SK-N-SH (cell line): ENCODE measurements at regions not wholly inside any gene's neighbourhood (a gene's known extent, or its start where the extent isn't known, plus 50 kb on each side); places are given as distances from the start of the nearest gene placed in this dataset.

Experiments used
- CTCF ChIA-PET: fragments of 300-600, 350-600 bp; formaldehyde crosslinking; extraction: SDS; loops from one replicate; lab custom pipeline; 2021; lab: Yijun Ruan, JAX
- POLR2A ChIA-PET: fragments of 350-600 bp; sonication (Branson Sonifier 250); formaldehyde crosslinking; extraction: SDS; loops from one replicate; lab custom pipeline; 2020; ENCODE audit warnings: antibody characterized with exemption, inconsistent platforms; lab: Yijun Ruan, JAX
- DNase-seq: peaks from one replicate; pipeline ENCODE4 v3.0.0; 2012
- H2AFZ ChIP-seq: fragments of 200-600 bp; sonication (generic); 2 replicates; pipeline ENCODE4 v1.8.1; 2016; ENCODE audit warnings: antibody characterized with exemption, mild to moderate bottlenecking, low read depth
- H3F3A ChIP-seq: fragments of 200-600 bp; sonication (generic); replicated peaks from 2 replicates; pipeline ENCODE3; 2016; ENCODE audit warnings: antibody characterized with exemption, mild to moderate bottlenecking; ENCODE audit not compliant: insufficient read depth
- H3K27ac ChIP-seq, 2 experiments: fragments of 200-500 bp in 1 of 2; fragments of 200-600 bp in 1 of 2; sonication (Bioruptor generic) in 1 of 2; sonication (generic), shearing (Covaris generic) in 1 of 2; 2 replicates each; pipeline versions ENCODE4 v1.5.1 to v1.6.1; 2014 to 2016; ENCODE audit warnings: low read depth in 2 of 2, inconsistent platforms in 1 of 2, low read length in 1 of 2, mild to moderate bottlenecking in 1 of 2, mixed read lengths in 1 of 2
- H3K27me3 ChIP-seq: fragments of 200-600 bp; sonication (generic), shearing (Covaris generic); 2 replicates; pipeline ENCODE4 v1.6.1; 2016; ENCODE audit warnings: mixed run types; ENCODE audit not compliant: insufficient read depth
- H3K36me3 ChIP-seq, 2 experiments: fragments of 200-500 bp in 1 of 2; fragments of 200-600 bp in 1 of 2; sonication (Bioruptor generic) in 1 of 2; sonication (generic) in 1 of 2; replicated peaks in 1 of 2; 2 replicates each; pipeline versions ENCODE3 to v1.5.1; 2014 to 2016; ENCODE audit warnings: low read length in 1 of 2, mild to moderate bottlenecking in 1 of 2; ENCODE audit not compliant: insufficient read depth in 2 of 2, control insufficient read depth in 1 of 2
- H3K4me1 ChIP-seq, 2 experiments: fragments of 200-500 bp in 1 of 2; fragments of 200-600 bp in 1 of 2; sonication (Bioruptor generic) in 1 of 2; sonication (generic), shearing (Covaris generic) in 1 of 2; 2 replicates each; pipeline versions ENCODE4 v1.5.1 to v1.6.1; 2014 to 2016; ENCODE audit warnings: low read depth in 1 of 2, low read length in 1 of 2, mixed run types in 1 of 2; ENCODE audit not compliant: insufficient read depth in 2 of 2, control insufficient read depth in 1 of 2
- H3K4me2 ChIP-seq: fragments of 200-600 bp; sonication (generic), shearing (Covaris generic); 2 replicates; pipeline ENCODE4 v1.6.1; 2017; ENCODE audit warnings: mixed run types
- H3K4me3 ChIP-seq, 2 experiments: fragments of 200-500 bp in 1 of 2; fragments of 200-600 bp in 1 of 2; sonication (Bioruptor generic) in 1 of 2; sonication (generic), shearing (Covaris generic) in 1 of 2; 2 replicates each; pipeline versions ENCODE4 v1.5.1 to v1.8.1; 2014 to 2016; ENCODE audit warnings: low read depth in 2 of 2, inconsistent platforms in 1 of 2, low read length in 1 of 2, mild to moderate bottlenecking in 1 of 2, mixed read lengths in 1 of 2, moderate library complexity in 1 of 2
- H3K79me2 ChIP-seq: fragments of 200-600 bp; sonication (generic); 2 replicates; pipeline ENCODE4 v1.8.1; 2017; ENCODE audit warnings: mild to moderate bottlenecking; ENCODE audit not compliant: insufficient read depth
- H3K9ac ChIP-seq: fragments of 200-600 bp; sonication (generic); 2 replicates; pipeline ENCODE4 v1.6.1; 2017; ENCODE audit warnings: mixed run types
- H3K9me2 ChIP-seq: fragments of 200-600 bp; sonication (generic); 2 replicates; pipeline ENCODE4 v1.6.1; 2017; ENCODE audit warnings: mixed run types
- H3K9me3 ChIP-seq: fragments of 200-600 bp; sonication (generic); 2 replicates; pipeline ENCODE4 v1.6.1; 2017; ENCODE audit warnings: mixed run types, mild to moderate bottlenecking, moderate library complexity
- H4K20me1 ChIP-seq: fragments of 200-600 bp; sonication (generic); 2 replicates; pipeline ENCODE4 v1.6.1; 2017; ENCODE audit warnings: mild to moderate bottlenecking, mixed run types; ENCODE audit not compliant: insufficient read depth
- CHD2 ChIP-seq: fragments of 150-350 bp; IDR thresholded peaks from 2 replicates; pipeline ENCODE4 v1.6.1; 2018; ENCODE audit warnings: low read length; ENCODE audit not compliant: partially characterized antibody
- ELF1 ChIP-seq: IDR thresholded peaks from 2 replicates; pipeline ENCODE4 v1.4.0; 2012
- EP300 ChIP-seq, 2 experiments: IDR thresholded peaks; 2 replicates each; pipeline versions ENCODE4 v1.4.0 to v1.6.1; 2012; ENCODE audit warnings: borderline replicate concordance in 1 of 2, low read depth in 1 of 2, low read length in 1 of 2
- EZH2phosphoT487 ChIP-seq: fragments of 200-600 bp; sonication (generic); IDR thresholded peaks from 2 replicates; pipeline ENCODE4 v1.6.1; 2017; ENCODE audit warnings: low read depth, mixed run types, mild to moderate bottlenecking, antibody characterized with exemption, moderate library complexity, borderline replicate concordance
- FOSL2 ChIP-seq: IDR thresholded peaks from 2 replicates; pipeline ENCODE4 v1.4.0; 2012; ENCODE audit warnings: low read depth, mild to moderate bottlenecking, moderate library complexity, borderline replicate concordance
- GABPA ChIP-seq: IDR thresholded peaks from 2 replicates; pipeline ENCODE4 v1.4.0; 2012; ENCODE audit warnings: low read depth, mild to moderate bottlenecking
- GATA2 ChIP-seq: sonication (generic); formaldehyde crosslinking; IDR thresholded peaks from 2 replicates; pipeline ENCODE4 v1.5.0; 2020; ENCODE audit warnings: mild to moderate bottlenecking, missing genetic modification reagents
- JUND ChIP-seq: IDR thresholded peaks from 2 replicates; pipeline ENCODE4 v1.4.0; 2012
- MEF2A ChIP-seq: IDR thresholded peaks from 2 replicates; pipeline ENCODE4 v1.4.0; 2012; ENCODE audit warnings: low read depth, borderline replicate concordance
- MXI1 ChIP-seq: IDR thresholded peaks from 2 replicates; pipeline ENCODE4 v1.6.1; 2012; ENCODE audit warnings: mild to moderate bottlenecking, low read depth, low read length, improper control_type of control experiment
- NRF1 ChIP-seq: IDR thresholded peaks from 2 replicates; pipeline ENCODE4 v1.6.1; 2012; ENCODE audit warnings: low read depth, mild to moderate bottlenecking, low read length
- POLR2AphosphoS5 ChIP-seq: IDR thresholded peaks from 2 replicates; pipeline ENCODE4 v1.6.1; 2012; ENCODE audit warnings: low read depth, low read length
- RAD21 ChIP-seq: IDR thresholded peaks from 2 replicates; pipeline ENCODE4 v1.6.1; 2012; ENCODE audit warnings: mild to moderate bottlenecking, low read length
- RCOR1 ChIP-seq: fragments of 150-350 bp; IDR thresholded peaks from 2 replicates; pipeline ENCODE4 v1.6.1; 2017; ENCODE audit warnings: antibody characterized with exemption, low read length
- SIN3A ChIP-seq: IDR thresholded peaks from 2 replicates; pipeline ENCODE4 v1.6.1; 2012; ENCODE audit warnings: low read depth, mild to moderate bottlenecking, low read length, moderate library complexity, borderline replicate concordance
- SMC3 ChIP-seq: IDR thresholded peaks from 2 replicates; pipeline ENCODE4 v1.6.1; 2012; ENCODE audit warnings: low read depth, low read length, improper control_type of control experiment
- TAF1 ChIP-seq: IDR thresholded peaks from 2 replicates; pipeline ENCODE4 v1.6.1; 2012; ENCODE audit warnings: low read depth, mild to moderate bottlenecking, low read length, moderate library complexity, borderline replicate concordance
- TEAD4 ChIP-seq: IDR thresholded peaks from 2 replicates; pipeline ENCODE4 v1.4.0; 2012; ENCODE audit warnings: mild to moderate bottlenecking, borderline replicate concordance; ENCODE audit not compliant: insufficient read depth
- YY1 ChIP-seq: IDR thresholded peaks from 2 replicates; pipeline ENCODE4 v1.4.0; 2012; ENCODE audit warnings: low read depth, mild to moderate bottlenecking
- WGBS: methylation state at CpG from one replicate; pipeline ENCODE4 v1.1.6; 2017; ENCODE audit warnings: low lambda C conversion rate; 5-methylcytosine and 5-hydroxymethylcytosine counted together
- TF ChIP-seq, protein P1 (sequence below): IDR thresholded peaks from 2 replicates; pipeline ENCODE4; 2012
- TF ChIP-seq, protein P2 (sequence below): IDR thresholded peaks from 2 replicates; pipeline ENCODE4 v1.4.0; 2012; ENCODE audit warnings: low read depth, borderline replicate concordance
- TF ChIP-seq, protein P3 (sequence below): fragments of 150-350 bp; IDR thresholded peaks from 2 replicates; pipeline ENCODE4 v1.6.1; 2016; ENCODE audit warnings: mild to moderate bottlenecking, low read depth, low read length

DNA sequence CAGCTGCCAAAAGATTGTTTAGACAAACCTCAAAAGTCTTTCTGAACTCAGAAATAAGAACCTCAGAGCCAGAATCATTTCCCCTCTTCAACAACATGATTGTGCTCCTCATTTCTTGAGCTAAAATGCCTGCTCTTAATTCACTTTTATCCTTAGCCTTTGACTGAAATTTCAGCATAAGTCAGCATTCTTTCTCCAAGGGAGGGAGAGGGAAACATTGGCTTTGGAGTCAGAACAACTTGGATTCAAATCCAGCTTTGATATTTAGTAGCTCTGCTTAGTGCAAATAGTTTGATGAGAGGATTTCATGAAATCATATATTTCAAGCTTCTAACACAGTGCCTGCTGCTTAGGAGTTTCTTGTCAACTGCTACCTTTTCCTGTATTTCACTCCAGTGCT is 484.6 kb upstream of the INTU start:
- Histone ChIP-seq H3K9me3 (no peaks in the 10 kb centered on the region), H3K9ac (no peak overlapping the region), H3F3A (no peaks in the 10 kb centered on the region)
- TF ChIP-seq MXI1 (no peak), NRF1 (no peak), GABPA (no peak), CHD2 (no peak), TEAD4 (no peak), EP300 (IDR thresholded peaks at IDR 0.05; ENCODE audit: borderline replicate concordance in 1 of 2, low read depth in 1 of 2, low read length in 1 of 2) (no peak), FOSL2 (no peak), SIN3A (no peak), POLR2AphosphoS5 (no peak), EZH2phosphoT487 (no peak), MEF2A (no peak)
- TF ChIP-seq, protein P1, sequence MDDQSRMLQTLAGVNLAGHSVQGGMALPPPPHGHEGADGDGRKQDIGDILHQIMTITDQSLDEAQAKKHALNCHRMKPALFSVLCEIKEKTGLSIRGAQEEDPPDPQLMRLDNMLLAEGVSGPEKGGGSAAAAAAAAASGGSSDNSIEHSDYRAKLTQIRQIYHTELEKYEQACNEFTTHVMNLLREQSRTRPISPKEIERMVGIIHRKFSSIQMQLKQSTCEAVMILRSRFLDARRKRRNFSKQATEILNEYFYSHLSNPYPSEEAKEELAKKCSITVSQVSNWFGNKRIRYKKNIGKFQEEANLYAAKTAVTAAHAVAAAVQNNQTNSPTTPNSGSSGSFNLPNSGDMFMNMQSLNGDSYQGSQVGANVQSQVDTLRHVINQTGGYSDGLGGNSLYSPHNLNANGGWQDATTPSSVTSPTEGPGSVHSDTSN, result no peak
- TF ChIP-seq, protein P2, sequence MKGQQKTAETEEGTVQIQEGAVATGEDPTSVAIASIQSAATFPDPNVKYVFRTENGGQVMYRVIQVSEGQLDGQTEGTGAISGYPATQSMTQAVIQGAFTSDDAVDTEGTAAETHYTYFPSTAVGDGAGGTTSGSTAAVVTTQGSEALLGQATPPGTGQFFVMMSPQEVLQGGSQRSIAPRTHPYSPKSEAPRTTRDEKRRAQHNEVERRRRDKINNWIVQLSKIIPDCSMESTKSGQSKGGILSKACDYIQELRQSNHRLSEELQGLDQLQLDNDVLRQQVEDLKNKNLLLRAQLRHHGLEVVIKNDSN, result no peak
- TF ChIP-seq, protein P3, sequence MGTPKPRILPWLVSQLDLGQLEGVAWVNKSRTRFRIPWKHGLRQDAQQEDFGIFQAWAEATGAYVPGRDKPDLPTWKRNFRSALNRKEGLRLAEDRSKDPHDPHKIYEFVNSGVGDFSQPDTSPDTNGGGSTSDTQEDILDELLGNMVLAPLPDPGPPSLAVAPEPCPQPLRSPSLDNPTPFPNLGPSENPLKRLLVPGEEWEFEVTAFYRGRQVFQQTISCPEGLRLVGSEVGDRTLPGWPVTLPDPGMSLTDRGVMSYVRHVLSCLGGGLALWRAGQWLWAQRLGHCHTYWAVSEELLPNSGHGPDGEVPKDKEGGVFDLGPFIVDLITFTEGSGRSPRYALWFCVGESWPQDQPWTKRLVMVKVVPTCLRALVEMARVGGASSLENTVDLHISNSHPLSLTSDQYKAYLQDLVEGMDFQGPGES, result no peak
- TF ChIP-seq, all 33 proteins: peak for 0
- no peak overlapping the region for H3K4me2 ChIP-seq
- no peaks in the 10 kb centered on the region for H3K79me2 ChIP-seq
- CTCF ChIA-PET, result no interaction called here
- no peaks in the 10 kb centered on the region; a peak in 1 of 4 replicates for H3K4me1 ChIP-seq
- H2AFZ ChIP-seq, result no peak overlapping the region
- H3K27ac ChIP-seq, result no peak overlapping the region
- H3K36me3 ChIP-seq, result no peaks in the 10 kb centered on the region
- H3K9me2 ChIP-seq, result no peaks in the 10 kb centered on the region
- no peak overlapping the region for H3K4me3 ChIP-seq
- no peaks in the 10 kb centered on the region for H3K27me3 ChIP-seq
- DNase-seq, result no peak
- no peaks in the 10 kb centered on the region for H4K20me1 ChIP-seq
- POLR2A ChIA-PET, result no interaction called here

DNA sequence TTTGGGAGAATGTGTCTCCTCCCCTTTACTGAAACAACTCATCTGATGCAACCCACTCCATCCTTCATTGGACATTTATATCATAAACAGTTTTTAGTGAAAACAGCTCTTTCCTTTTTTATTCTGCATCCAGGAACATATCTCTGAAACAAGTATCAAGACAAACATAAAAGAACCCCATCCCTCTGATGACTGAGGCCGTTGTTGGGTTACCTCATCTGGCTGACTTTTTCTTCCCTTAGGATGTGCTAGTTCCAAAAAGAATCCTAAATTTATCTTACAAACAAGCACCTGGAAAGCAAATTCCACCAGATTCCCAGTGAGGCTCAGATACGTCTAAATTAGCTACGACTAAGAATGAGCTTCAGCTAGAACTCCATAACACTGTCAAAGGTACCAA is 483.7 kb upstream of the INTU start:
- H3K4me1 ChIP-seq, result no peaks in the 10 kb centered on the region; a peak in 1 of 4 replicates
- no peak overlapping the region for H3K27ac ChIP-seq
- no peak overlapping the region for H3K4me3 ChIP-seq
- no peak overlapping the region for H2AFZ ChIP-seq
- no peaks in the 10 kb centered on the region for H3K9me3 ChIP-seq
- DNase-seq, result no peak
- H3K79me2 ChIP-seq, result no peaks in the 10 kb centered on the region
- H3K9ac ChIP-seq, result no peak overlapping the region
- 65% methylated on average over 3 of the region's 3 CpGs for WGBS
- H3K9me2 ChIP-seq, result no peaks in the 10 kb centered on the region
- no peak overlapping the region for H3K4me2 ChIP-seq
- ChIA-PET POLR2A (no interaction called here), CTCF (no interaction called here)
- H4K20me1 ChIP-seq, result no peaks in the 10 kb centered on the region
- H3K27me3 ChIP-seq, result no peaks in the 10 kb centered on the region
- no peaks in the 10 kb centered on the region for H3K36me3 ChIP-seq
- no peaks in the 10 kb centered on the region for H3F3A ChIP-seq
- TF ChIP-seq YY1 (no peak), GABPA (no peak), POLR2AphosphoS5 (no peak), RAD21 (no peak), SMC3 (no peak), TEAD4 (no peak), GATA2 (CRISPR knock-in tag) (no peak), SIN3A (no peak), ELF1 (no peak), JUND (no peak), RCOR1 (no peak), EZH2phosphoT487 (no peak), EP300 (IDR thresholded peaks at IDR 0.05; ENCODE audit: borderline replicate concordance in 1 of 2, low read depth in 1 of 2, low read length in 1 of 2) (no peak), TAF1 (no peak)
- TF ChIP-seq, protein P3, result no peak
- TF ChIP-seq, protein P2, result no peak
